ENCODE measurements at regions not wholly inside any gene's neighbourhood (a gene's known extent, or its start where the extent isn't known, plus 50 kb on each side); places are given as distances from the start of the nearest gene placed in this dataset.

GRCh38 chr7:84387595-84387994, 193.0 kb upstream of the SEMA3A start:
- DNase-seq (ENCODE audit: low read depth) = no peak
- H3K4me3 ChIP-seq (ENCODE audit: low read depth, low read length) = no peak overlapping the region
- no peak for TF ChIP-seq CTCF (IDR thresholded peaks at IDR 0.05; ENCODE audit: insufficient read depth, low read depth, low read length)

- no peak for DNase-seq (ENCODE audit: low read depth)
- H3K4me3 ChIP-seq (ENCODE audit: low read depth, low read length) = no peak overlapping the region
- TF ChIP-seq CTCF (IDR thresholded peaks at IDR 0.05; ENCODE audit: insufficient read depth, low read depth, low read length) = no peak
Observed at GRCh38 chr7:84384417-84384816, 189.8 kb upstream of the SEMA3A start.

DNA sequence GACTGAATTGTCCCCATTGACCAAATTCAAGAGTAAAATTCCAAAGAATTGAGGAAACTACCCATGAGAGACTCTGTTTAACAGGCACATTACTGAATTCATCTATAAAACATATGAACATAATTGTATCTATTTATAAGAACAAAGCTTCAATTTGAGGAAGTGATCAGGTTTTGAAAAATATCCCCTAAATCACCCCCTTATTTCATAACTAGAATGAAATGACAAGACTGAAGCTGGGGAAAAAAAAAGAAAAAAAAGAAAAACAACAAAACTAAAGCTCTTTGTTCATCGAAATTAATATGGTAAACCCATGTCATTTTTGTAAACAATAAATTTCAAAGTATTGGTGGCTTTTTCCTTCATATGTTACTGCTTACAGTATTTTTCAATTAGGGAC, 184.9 kb upstream of the SEMA3A start:
- no peak for TF ChIP-seq CTCF (IDR thresholded peaks at IDR 0.05; ENCODE audit: insufficient read depth, low read depth, low read length)
- no peak for DNase-seq (ENCODE audit: low read depth)
- H3K4me3 ChIP-seq (ENCODE audit: low read depth, low read length) = no peak overlapping the region

- no peak overlapping the region for H3K4me3 ChIP-seq (ENCODE audit: low read depth, low read length)
- TF ChIP-seq CTCF (IDR thresholded peaks at IDR 0.05; ENCODE audit: insufficient read depth, low read depth, low read length) = no peak
- DNase-seq (ENCODE audit: low read depth) = peak; percentile 16
Observed at GRCh38 chr7:84372712-84373111, 178.1 kb upstream of the SEMA3A start.

DNA sequence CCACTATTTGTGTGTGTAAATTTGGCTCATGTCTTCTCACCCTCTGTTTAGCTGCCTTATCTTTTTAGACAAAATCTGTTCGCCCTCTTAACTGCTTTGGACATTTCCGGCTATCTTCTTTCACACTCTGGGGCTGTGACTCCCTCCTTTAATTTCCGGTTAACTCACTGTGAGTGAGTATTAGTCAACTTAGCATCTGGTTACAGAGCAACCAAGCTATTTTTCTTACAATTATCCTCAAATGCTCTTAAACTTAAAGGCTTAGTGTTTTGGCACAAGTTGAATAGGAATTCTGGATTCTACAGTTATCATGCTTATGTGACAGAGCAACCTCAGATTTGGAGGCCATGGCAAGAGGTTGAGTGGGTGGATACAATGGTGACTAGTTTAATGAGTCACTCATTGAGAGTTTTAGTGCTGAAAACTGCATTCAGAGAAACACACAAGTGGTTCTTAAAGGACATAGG, 177.6 kb upstream of the SEMA3A start:
- no peak for TF ChIP-seq CTCF (IDR thresholded peaks at IDR 0.05; ENCODE audit: insufficient read depth, low read depth, low read length)
- no peak overlapping the region for H3K4me3 ChIP-seq (ENCODE audit: low read depth, low read length)
- peak; percentile 74 for DNase-seq (ENCODE audit: low read depth)

DNA sequence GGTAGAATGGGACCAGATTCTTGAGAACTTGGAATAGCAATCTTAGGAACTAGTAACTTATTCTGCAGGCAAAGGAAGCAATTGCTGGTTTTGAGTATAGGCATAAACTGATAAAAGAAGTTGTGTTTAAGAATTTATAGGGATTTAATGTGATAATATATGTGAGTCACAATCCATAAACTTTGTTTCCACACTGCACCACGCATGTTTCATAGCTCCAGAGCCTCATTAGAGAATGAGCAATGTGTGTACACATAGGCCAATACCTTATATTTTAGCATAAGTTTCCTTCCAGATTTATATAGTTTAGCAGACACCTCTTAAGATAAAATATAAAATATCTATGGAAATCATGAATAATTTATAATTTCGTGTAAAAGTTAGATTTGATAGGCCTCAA, 175.5 kb upstream of the SEMA3A start:
- TF ChIP-seq CTCF (IDR thresholded peaks at IDR 0.05; ENCODE audit: insufficient read depth, low read depth, low read length) = no peak
- DNase-seq (ENCODE audit: low read depth) = no peak
- no peak overlapping the region for H3K4me3 ChIP-seq (ENCODE audit: low read depth, low read length)

- H3K4me3 ChIP-seq (ENCODE audit: low read depth, low read length) = no peak overlapping the region
- no peak for DNase-seq (ENCODE audit: low read depth)
- no peak for TF ChIP-seq CTCF (IDR thresholded peaks at IDR 0.05; ENCODE audit: insufficient read depth, low read depth, low read length)
Observed at GRCh38 chr7:84368122-84368521, 173.5 kb upstream of the SEMA3A start.

All from fibroblast of villous mesenchyme (primary cell).